KMS-11 (cell line): ENCODE measurements at regions not wholly inside any gene's neighbourhood (a gene's known extent, or its start where the extent isn't known, plus 50 kb on each side); places are given as distances from the start of the nearest gene placed in this dataset.

Source experiments
- H2AFZ ChIP-seq: fragments of 200-600 bp; sonication (generic); 2 replicates; pipeline ENCODE4 v1.6.1; 2016; ENCODE audit warnings: antibody characterized with exemption, mixed run types, low read depth
- H3K27ac ChIP-seq: fragments of 200-600 bp; sonication (generic); 2 replicates; pipeline ENCODE4 v1.6.1; 2016; ENCODE audit warnings: mild to moderate bottlenecking, mixed run types
- H3K27me3 ChIP-seq: fragments of 200-600 bp; sonication (generic); 2 replicates; pipeline ENCODE4 v1.6.1; 2017; ENCODE audit warnings: mild to moderate bottlenecking, low read depth, mixed run types, moderate library complexity; ENCODE audit not compliant: insufficient read depth
- H3K36me3 ChIP-seq: fragments of 200-600 bp; sonication (generic); 2 replicates; pipeline ENCODE4 v1.6.1; 2017; ENCODE audit warnings: mild to moderate bottlenecking, mixed run types; ENCODE audit not compliant: insufficient read depth
- H3K4me1 ChIP-seq: fragments of 200-600 bp; sonication (generic); 2 replicates; pipeline ENCODE4 v1.6.1; 2016; ENCODE audit warnings: mild to moderate bottlenecking, low read depth, mixed run types; ENCODE audit not compliant: poor library complexity, severe bottlenecking
- H3K4me2 ChIP-seq: fragments of 200-600 bp; sonication (generic); 2 replicates; pipeline ENCODE4 v1.7.0; 2016; ENCODE audit warnings: mild to moderate bottlenecking, mixed run types
- H3K4me3 ChIP-seq: fragments of 200-600 bp; sonication (generic); IDR thresholded peaks from 2 replicates; pipeline ENCODE4 v1.6.1; 2017; ENCODE audit warnings: low read depth, low read length, mixed read lengths; ENCODE audit not compliant: insufficient read depth
- H3K79me2 ChIP-seq: fragments of 200-600 bp; sonication (generic); 2 replicates; pipeline ENCODE4 v1.6.1; 2016; ENCODE audit warnings: low read depth, mixed run types; ENCODE audit not compliant: insufficient read depth
- H3K9ac ChIP-seq: fragments of 200-600 bp; sonication (generic); 2 replicates; pipeline ENCODE4 v1.6.1; 2016; ENCODE audit warnings: mild to moderate bottlenecking, mixed run types
- H4K20me1 ChIP-seq: fragments of 200-600 bp; sonication (generic); 2 replicates; pipeline ENCODE4 v1.6.1; 2016; ENCODE audit warnings: mild to moderate bottlenecking, mixed run types; ENCODE audit not compliant: insufficient read depth
- TF ChIP-seq, protein P1 (sequence below): fragments of 200-600 bp; sonication (generic); conservative IDR thresholded peaks from 2 replicates; pipeline ENCODE4 v1.6.1; 2017; ENCODE audit warnings: low read depth, mild to moderate bottlenecking, antibody characterized with exemption, low read length, moderate library complexity, mixed read lengths

DNA sequence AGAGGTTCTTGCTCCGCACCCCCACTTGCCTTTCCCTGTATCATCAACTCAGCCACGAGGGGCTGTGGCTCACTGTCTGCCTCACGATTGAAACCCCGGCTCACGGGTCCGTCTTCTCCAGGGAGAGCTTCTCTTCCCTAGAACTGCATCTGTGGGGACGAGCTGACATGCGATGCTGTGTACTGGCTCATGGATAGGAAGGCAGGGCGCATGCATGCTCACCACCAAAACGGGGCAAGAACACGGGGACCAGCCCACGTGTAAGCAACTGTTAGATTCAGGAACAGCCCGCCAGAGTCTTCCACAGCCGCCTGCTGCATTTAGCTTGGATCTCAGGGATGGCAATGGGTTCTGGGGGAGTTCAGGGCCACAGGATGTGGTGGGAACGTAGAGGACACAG is 275.9 kb upstream of the CDH4 start:
- no peak overlapping the region for H3K4me3 ChIP-seq
- TF ChIP-seq, protein P1, sequence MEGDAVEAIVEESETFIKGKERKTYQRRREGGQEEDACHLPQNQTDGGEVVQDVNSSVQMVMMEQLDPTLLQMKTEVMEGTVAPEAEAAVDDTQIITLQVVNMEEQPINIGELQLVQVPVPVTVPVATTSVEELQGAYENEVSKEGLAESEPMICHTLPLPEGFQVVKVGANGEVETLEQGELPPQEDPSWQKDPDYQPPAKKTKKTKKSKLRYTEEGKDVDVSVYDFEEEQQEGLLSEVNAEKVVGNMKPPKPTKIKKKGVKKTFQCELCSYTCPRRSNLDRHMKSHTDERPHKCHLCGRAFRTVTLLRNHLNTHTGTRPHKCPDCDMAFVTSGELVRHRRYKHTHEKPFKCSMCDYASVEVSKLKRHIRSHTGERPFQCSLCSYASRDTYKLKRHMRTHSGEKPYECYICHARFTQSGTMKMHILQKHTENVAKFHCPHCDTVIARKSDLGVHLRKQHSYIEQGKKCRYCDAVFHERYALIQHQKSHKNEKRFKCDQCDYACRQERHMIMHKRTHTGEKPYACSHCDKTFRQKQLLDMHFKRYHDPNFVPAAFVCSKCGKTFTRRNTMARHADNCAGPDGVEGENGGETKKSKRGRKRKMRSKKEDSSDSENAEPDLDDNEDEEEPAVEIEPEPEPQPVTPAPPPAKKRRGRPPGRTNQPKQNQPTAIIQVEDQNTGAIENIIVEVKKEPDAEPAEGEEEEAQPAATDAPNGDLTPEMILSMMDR: no peak
- no peaks in the 10 kb centered on the region for H3K79me2 ChIP-seq
- H3K9ac ChIP-seq: no peak overlapping the region
- H3K36me3 ChIP-seq: no peaks in the 10 kb centered on the region
- no peak overlapping the region for H3K4me2 ChIP-seq
- H4K20me1 ChIP-seq: no peaks in the 10 kb centered on the region
- peaks cover 4% of the 10 kb centered on the region for H3K4me1 ChIP-seq
- H3K27ac ChIP-seq: no peak overlapping the region
- H3K27me3 ChIP-seq: no peaks in the 10 kb centered on the region
- H2AFZ ChIP-seq: no peak overlapping the region

DNA sequence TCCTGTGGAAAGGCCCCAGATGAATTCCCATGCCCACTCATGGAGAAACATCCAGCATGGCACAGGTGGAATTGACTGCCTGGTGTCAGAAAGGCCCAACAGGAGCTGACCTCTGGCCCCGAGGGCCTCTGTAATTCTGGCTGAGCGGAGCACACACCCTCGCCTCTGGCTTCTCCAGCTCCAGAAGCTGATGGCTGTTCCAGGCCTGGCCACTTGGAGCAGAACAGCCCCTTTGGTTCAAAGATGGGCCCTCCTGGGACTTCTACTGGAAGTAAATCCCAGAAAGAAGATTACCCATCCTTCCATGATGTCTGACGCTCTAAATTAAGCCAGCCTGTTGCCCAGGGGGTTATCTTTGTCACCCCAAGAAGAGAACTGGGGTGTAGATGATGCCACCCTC is 275.1 kb upstream of the CDH4 start:
- TF ChIP-seq, protein P1: no peak
- Histone ChIP-seq H3K4me1 (no peaks in the 10 kb centered on the region), H4K20me1 (no peaks in the 10 kb centered on the region), H3K9ac (no peak overlapping the region), H3K27me3 (no peaks in the 10 kb centered on the region), H3K4me2 (no peak overlapping the region), H3K27ac (no peak overlapping the region), H3K4me3 (no peak overlapping the region), H2AFZ (no peak overlapping the region), H3K79me2 (no peaks in the 10 kb centered on the region), H3K36me3 (no peaks in the 10 kb centered on the region)

DNA sequence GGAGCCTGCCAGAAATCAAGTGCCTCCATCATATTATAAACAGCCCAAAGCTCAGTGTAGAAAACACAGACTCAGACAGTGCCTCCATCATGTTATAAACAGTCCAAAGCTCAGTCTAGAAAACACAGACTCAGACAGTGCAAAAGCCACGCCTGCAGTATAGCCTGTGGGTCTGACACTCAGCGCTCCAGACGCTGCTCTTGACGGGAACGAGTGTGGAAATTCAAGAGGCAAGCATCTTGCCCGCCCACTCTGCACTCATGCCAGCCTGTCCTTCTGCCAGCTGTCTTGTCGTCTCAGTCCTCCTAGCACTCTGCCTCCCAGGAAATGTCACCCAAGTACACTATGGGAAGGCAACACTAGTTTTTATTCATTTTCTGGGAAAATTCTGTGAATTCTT is 274.2 kb upstream of the CDH4 start:
- TF ChIP-seq, protein P1: no peak

DNA sequence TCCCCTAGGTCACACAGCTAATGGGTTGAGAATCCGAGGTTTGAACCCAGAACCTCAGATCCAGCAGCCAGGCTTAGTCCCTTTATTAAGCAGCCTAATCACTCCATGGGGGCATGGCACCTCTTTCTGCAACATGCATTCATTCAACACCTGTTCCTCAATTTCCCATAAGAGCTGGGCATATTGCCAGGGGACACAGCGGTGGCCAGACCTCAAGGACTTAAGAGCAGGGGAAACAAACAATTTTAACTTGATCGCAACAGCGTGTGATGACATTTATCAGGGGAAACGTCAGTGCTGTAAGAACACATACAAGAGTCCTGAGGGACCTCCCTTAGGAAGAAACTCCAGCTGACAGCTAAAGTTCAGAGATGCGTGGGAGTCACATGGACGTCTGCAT is 267.4 kb upstream of the CDH4 start:
- TF ChIP-seq, protein P1: no peak
- H4K20me1 ChIP-seq: no peaks in the 10 kb centered on the region
- H3K4me3 ChIP-seq: no peak overlapping the region
- H3K36me3 ChIP-seq: no peaks in the 10 kb centered on the region
- H3K4me2 ChIP-seq: no peak overlapping the region
- H3K27me3 ChIP-seq: no peaks in the 10 kb centered on the region
- H3K27ac ChIP-seq: no peak overlapping the region
- no peaks in the 10 kb centered on the region for H3K79me2 ChIP-seq
- H3K9ac ChIP-seq: no peak overlapping the region
- no peaks in the 10 kb centered on the region for H3K4me1 ChIP-seq
- H2AFZ ChIP-seq: no peak overlapping the region

More for the DNA sequence above, 274.2 kb upstream of the CDH4 start:
- no peak overlapping the region for H3K4me2 ChIP-seq
- H3K36me3 ChIP-seq: no peaks in the 10 kb centered on the region
- H3K27ac ChIP-seq: no peak overlapping the region
- H3K9ac ChIP-seq: no peak overlapping the region
- no peak overlapping the region for H2AFZ ChIP-seq
- no peak overlapping the region for H3K4me3 ChIP-seq
- H3K27me3 ChIP-seq: no peaks in the 10 kb centered on the region
- H4K20me1 ChIP-seq: no peaks in the 10 kb centered on the region
- H3K4me1 ChIP-seq: no peaks in the 10 kb centered on the region
- no peaks in the 10 kb centered on the region for H3K79me2 ChIP-seq
